HEK293T (cell line): ENCODE measurements at regions not wholly inside any gene's neighbourhood (a gene's known extent, or its start where the extent isn't known, plus 50 kb on each side); places are given as distances from the start of the nearest gene placed in this dataset.

Experiments
- ARNT ChIP-seq: fragments of 450-650 bp; IDR thresholded peaks from 2 replicates; pipeline ENCODE4 v1.6.1; 2017; ENCODE audit warnings: mild to moderate bottlenecking
- BHLHE40 ChIP-seq: fragments of 450-650 bp; IDR thresholded peaks from 2 replicates; pipeline ENCODE4 v1.6.1; 2016; ENCODE audit warnings: mild to moderate bottlenecking, moderate library complexity, borderline replicate concordance
- CTBP1 ChIP-seq: fragments of 450-650 bp; IDR thresholded peaks from 2 replicates; pipeline ENCODE4 v1.6.1; 2016; ENCODE audit warnings: borderline replicate concordance
- ELF4 ChIP-seq: fragments of 450-650 bp; IDR thresholded peaks from 2 replicates; pipeline ENCODE4 v1.6.1; 2017; ENCODE audit warnings: antibody characterized with exemption
- FOXA1 ChIP-seq: fragments of 450-650 bp; IDR thresholded peaks from 2 replicates; pipeline ENCODE4 v1.6.1; 2016; ENCODE audit warnings: mild to moderate bottlenecking
- FOXK2 ChIP-seq: fragments of 450-650 bp; IDR thresholded peaks from 2 replicates; pipeline ENCODE4 v1.6.1; 2016; ENCODE audit warnings: mild to moderate bottlenecking
- FOXM1 ChIP-seq: fragments of 450-650 bp; IDR thresholded peaks from 2 replicates; pipeline ENCODE4 v1.6.1; 2017; ENCODE audit warnings: mild to moderate bottlenecking, borderline replicate concordance
- L3MBTL2 ChIP-seq: fragments of 450-650 bp; conservative IDR thresholded peaks from 2 replicates; pipeline ENCODE4 v1.6.1; 2016; ENCODE audit warnings: mild to moderate bottlenecking
- NFRKB ChIP-seq: fragments of 450-650 bp; IDR thresholded peaks from 2 replicates; pipeline ENCODE4 v1.6.1; 2016; ENCODE audit warnings: mild to moderate bottlenecking, moderate library complexity
- SP1 ChIP-seq: fragments of 450-650 bp; IDR thresholded peaks from 2 replicates; pipeline ENCODE4 v1.6.1; 2017
- SUZ12 ChIP-seq: fragments of 450-650 bp; IDR thresholded peaks from 2 replicates; pipeline ENCODE4 v1.6.1; 2016; ENCODE audit warnings: mild to moderate bottlenecking
- TARDBP ChIP-seq: fragments of 450-650 bp; IDR thresholded peaks from 2 replicates; pipeline ENCODE4 v1.6.1; 2016
- ZNF384 ChIP-seq: fragments of 450-650 bp; IDR thresholded peaks from 2 replicates; pipeline ENCODE4 v1.6.1; 2016
- TF ChIP-seq, protein P1 (sequence below): fragments of 450-650 bp; IDR thresholded peaks from 2 replicates; pipeline ENCODE4 v1.6.1; 2016

GRCh38 chr3:75192146-75192616, 471.9 kb upstream of the FRG2C start:
- TF ChIP-seq NFRKB (no peak), SUZ12 (no peak), ELF4 (no peak), BHLHE40 (no peak), ZNF384 (no peak), TARDBP (no peak), FOXM1 (no peak), FOXA1 (no peak), ARNT (no peak), CTBP1 (no peak), FOXK2 (no peak), SP1 (no peak), L3MBTL2 (no peak)
- TF ChIP-seq, protein P1, sequence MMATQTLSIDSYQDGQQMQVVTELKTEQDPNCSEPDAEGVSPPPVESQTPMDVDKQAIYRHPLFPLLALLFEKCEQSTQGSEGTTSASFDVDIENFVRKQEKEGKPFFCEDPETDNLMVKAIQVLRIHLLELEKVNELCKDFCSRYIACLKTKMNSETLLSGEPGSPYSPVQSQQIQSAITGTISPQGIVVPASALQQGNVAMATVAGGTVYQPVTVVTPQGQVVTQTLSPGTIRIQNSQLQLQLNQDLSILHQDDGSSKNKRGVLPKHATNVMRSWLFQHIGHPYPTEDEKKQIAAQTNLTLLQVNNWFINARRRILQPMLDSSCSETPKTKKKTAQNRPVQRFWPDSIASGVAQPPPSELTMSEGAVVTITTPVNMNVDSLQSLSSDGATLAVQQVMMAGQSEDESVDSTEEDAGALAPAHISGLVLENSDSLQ, result no peak
